Activated T-cell treated with anti-CD3 and anti-CD28 coated beads for 48 hours (primary cell): ENCODE measurements at regions not wholly inside any gene's neighbourhood (a gene's known extent, or its start where the extent isn't known, plus 50 kb on each side); places are given as distances from the start of the nearest gene placed in this dataset.

Source experiments
- DNase-seq: peaks from one replicate; pipeline ENCODE4 v3.0.0-alpha.2; 2020; ENCODE audit warnings: low read depth

DNA sequence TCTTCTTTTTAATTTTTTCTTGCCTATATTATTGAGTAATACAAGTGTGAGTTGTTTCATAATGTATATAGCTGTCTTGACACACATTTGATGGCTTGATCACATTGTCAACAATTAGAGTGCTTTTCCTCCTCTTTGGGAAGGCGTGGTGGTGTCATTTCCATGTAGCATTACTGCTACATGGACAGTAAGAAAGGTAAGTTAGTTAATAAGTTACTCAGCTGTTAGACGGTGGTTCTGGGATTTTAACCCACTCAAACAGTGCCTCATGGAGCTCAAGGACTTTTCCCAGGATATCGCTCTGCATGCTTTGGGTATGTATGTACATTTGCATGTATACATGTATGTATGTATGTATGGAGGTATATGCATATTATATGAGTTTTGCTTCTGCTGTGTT, 94.6 kb downstream of the HAPSTR1 start:
- DNase-seq, result no peak

DNA sequence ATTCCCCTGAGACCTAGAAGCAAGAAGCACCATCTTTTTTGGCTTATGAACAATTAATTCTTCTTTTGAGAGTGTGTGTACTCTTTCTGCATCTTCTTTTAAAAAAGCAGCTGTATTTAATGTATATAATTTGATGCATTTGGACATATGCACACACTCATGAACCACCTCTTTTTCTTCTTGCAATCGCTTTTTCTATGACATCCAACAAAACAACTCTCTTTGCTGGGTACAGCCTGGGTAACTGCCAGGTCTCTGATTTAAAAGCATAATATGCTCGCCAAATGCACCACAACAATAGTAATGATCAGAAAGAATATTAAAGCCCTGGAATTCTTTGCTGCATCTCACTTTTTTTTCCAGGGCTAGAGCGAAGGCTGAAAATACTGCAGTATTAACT, 97.3 kb downstream of the HAPSTR1 start:
- DNase-seq, result no peak

DNA sequence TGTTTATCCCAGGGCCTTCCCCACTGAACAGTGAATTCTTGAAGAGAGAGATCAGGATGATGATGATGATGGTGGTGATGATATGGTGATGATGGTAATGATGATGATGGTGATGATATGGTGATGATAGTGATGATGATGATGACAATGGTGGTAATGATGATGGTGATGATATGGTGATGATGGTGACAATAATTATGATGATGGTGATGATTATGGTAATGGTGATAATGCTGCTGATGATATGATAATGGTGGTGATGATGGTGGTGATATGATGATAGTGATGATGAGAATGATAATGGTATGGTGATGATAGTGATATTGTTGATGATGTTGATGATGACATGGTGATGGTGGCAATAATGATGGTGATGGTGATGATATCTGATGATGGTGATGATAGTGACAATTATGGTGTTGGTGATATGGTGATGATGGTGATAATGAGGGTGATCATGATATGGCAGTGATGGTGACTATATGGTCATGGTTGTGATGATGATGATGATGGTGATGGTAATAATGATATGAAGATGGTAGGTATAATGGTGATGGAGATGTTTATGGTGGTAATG, 99.9 kb downstream of the HAPSTR1 start:
- DNase-seq, result no peak

DNA sequence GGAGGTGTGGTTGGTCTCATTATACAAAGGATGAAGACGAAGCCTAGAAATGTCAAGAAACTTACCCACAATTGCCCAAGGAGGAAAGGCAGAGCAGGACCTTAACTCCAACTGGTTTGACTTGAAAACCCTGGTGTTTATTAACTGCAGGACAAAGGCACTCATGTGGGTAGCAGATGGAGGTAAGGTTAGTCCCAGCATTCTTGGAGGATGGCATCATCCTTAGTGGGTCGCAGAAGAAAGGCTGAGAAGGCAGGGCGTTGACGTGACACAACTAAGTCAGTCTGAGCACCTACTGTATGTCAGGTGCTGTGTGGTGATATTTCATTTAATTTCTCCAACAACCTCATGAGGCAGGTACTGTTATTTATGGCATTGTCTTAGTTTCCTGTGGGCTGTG, 101.3 kb downstream of the HAPSTR1 start:
- DNase-seq, result no peak

DNA sequence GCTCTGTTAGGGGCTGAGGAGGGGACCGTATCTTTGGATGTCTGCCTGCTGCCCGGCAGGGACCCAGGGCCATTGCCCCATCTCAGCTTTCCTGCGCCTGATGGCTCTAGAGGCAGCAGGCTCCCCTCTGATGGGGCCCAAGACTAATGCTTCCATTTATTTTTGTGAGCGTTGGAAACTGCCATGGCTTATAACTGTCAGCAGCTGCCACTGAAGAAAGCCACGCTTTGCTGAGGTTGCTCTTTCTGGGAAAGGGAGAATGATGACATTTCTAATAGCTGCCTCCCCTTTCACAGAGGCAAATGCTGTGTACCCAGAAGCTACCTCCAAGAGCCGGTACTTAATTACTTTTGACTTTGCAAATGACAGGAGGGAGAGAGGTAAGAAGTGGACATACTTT, 103.8 kb downstream of the HAPSTR1 start:
- DNase-seq, result no peak

DNA sequence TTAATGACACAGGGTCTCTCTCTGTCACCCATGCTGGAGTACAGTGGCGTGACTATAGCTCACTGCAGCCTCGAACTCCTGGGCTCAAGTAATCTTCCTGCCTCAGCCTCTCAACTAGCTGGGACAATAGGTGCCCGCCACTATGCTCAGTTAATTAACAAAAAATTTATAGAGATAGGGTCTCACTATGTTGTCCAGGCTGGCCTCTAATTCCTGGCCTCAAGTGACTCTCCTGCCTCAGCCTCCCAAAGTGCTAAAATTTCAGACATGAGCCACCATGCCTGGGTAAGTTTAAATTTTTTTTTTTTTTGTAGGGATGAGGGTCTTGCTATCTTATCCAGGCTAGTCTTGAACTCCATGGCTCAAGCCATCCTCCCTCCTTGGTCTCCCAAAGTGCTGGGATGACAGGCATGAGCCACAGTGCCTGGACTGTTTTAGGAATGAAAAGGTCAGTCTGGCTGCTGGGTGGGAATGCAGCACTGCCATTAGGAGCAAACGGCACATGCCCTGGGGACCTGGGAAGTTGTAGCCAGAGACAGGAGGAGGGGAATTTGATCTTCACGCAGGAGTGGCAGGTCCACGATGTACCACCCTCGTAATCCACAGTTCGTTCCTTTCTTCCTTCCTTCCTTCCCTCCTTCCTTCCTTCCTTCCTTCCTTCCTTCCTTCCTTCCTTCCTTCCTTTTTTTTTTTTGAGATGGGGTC, 106.7 kb downstream of the HAPSTR1 start:
- DNase-seq, result no peak

DNA sequence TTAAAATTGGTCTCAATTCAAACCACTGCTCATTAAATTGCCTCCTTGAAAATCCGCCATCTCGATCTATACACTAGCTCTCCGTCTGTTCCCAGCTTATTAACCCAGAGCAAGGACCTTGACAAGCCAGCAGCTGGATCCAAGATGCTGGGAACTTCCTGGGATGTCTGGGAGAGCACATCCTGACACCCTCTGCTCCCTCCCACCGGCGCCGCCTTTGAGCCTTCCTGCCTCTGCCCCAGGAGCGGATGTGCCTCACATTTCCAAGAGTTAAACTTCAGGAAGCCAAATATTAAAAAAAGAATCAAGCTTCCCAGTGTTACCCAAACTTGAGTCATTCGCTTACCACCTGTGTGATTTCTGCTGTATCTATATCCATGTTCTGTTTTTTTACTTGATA, 107.9 kb downstream of the HAPSTR1 start:
- no peak for DNase-seq

DNA sequence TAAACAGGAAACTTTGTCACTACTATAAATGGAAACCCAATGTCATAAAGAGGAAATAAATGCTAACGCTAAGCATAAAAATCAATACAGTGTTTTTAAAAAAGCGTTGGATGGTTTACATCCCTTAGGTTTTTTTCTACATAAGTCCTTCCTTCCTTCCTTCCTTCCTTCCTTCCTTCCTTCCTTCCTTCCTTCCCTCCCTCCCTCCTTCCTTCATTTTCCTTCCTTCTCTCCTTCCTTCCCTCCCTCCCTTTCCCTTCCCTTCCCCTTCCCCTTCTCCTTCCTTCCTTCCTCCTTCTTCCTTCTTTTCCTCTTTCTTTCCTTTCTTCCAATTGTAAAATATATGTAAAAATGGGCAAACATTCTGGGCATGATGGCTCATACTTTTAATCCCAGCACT, 108.3 kb downstream of the HAPSTR1 start:
- DNase-seq, result no peak

DNA sequence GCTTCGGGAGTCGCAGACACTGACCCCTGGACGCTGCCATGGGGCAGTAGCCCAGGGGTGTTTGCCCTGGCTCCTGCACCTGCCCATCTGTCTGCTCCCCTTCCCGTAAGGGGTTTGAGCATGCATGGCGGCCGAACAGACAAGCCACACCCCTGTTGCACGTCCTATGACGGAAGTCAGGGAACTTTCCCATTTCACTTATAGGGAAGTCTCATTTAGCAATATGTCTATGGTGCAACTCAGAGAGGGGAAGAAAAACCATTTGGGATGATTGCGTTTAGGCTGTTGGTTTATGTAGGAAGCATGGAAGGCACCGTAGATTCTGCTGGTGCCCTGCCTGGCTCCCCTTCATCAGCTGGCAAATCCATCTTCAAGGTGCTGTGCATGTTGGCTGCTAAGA, 112.5 kb downstream of the HAPSTR1 start:
- no peak for DNase-seq

DNA sequence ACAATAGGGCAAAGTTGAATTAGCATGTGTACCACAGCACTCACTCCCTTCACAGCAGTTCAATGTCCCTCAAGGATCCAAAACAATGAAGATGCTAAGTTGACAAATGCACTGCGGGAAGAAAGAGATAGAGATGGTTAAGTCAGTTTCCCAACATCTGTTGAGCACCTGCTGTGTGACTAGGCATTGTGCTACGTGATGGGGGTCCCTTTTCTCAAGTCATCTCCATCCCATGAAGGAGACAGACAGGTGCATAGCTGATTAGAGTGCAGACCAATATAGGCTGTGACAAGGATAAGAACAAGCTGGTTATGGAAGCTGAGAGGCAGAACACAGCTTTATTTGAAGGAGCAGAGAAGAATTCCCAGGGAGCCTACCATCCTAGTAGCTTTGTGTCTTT, 114.2 kb downstream of the HAPSTR1 start:
- DNase-seq, result no peak

DNA sequence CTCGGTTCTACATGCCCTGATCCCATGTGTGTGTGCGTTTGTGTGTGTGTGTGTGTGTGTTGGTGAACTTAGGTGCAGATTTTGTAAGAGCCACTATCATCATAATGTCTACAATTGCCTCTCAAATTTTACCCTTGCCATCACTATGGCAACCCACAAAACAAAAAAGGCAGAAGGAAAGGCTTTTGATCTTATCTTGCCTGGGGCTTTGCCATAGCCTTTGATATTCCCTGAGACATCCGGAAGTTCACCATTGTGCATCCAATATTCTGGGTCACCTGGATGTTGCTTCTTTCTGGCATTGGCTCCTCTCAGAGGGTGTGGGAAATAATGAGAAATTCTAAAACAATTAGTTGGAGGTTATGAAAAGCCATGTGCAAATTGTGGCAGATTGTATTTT, 114.7 kb downstream of the HAPSTR1 start:
- no peak for DNase-seq

DNA sequence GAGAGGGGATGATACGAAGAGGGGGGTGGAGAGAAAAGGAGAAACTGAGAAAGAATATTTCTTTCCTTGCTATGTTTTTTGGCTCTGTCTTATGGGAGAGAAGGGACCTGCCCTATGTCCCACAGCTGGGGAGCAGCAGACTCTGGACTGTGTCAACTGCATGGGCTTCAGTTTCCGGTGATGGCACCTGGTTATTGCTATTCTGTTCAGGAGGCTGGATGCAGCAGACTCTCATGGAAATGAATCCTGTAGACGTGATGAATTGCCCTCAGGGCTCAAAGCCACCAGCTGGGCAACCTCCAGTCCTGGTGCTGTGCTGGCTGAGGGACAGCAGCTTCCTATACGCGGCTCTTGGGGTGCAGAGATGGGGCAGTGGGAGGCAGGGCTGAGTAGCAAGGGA, 121.2 kb downstream of the HAPSTR1 start:
- DNase-seq, result no peak

DNA sequence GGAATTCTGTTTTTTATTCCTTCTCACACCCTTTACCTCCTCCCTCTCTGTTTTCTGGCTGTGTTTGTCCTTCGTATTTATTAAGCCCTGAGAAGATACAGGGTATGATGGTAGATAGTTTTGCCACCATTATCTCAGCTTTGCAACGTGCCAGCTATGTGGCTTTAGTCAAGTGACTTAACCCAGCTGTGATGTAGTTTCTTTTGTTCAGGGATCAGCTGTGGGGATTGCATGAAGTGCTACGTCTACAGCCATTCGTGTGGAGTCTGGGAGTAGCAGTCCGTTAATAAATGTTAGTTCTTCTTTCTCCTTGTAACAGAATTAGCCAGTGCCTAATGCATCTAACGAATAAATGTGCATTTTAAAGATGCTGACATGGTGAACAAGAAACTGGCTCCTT, 128.4 kb downstream of the HAPSTR1 start:
- DNase-seq, result no peak

DNA sequence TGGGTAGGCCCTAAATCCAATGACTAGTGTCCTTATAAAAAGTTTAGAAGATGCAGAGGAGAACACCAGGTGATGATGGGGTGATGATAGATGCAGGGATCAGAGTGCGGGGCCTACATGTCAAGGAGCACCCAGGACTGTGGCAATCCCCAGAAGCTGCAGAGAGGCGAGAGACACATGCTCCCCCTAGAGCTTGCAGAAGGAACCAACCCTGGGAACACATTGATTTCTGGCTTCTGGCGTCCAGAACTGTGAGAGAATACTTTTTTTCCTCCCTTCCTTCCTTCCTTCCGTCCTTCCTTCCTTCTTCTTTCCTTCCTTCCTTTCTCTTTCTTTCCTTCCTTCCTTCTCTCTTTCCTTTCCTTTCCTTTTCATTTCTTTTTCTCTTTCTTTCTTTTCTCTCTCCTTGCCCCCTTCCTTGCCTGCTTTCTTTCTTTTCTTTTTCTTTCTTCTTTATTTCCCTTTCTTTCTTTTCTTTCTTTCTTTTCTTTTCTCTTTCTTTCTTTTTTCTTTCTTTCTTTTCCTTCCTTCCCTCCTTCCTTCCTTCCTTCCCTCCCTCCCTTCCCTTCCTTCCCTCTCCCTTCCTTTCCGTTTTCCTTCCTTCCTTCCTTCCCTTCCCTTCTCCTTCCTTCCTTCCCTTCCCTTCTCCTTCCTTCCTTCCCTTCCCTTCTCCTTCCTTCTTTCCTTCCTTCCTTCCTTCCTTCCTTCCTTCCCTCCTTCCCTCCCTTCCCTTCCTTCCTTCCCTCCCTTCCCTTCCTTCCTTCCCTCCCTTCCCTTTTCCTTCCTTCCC, 134.3 kb downstream of the HAPSTR1 start:
- DNase-seq, result no peak

DNA sequence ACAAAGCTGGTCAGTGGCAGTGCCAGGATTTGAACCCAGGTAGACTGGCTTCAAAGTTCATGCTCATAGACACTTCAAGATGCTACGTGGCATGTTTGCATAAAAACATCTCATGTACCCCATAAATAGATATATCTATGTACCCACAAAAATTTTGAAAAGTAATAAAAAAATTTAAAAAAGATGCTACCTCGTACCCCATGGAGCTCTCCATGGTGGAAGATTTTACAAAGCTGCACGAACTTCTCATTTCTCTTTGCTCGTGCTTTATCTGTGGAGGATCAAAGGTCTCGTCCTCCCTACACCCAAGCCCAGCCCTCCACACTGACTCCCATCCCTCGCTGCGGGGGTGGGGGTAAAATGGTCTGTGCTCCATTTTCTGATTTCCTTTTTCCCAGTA, 135.5 kb downstream of the HAPSTR1 start:
- DNase-seq, result no peak

DNA sequence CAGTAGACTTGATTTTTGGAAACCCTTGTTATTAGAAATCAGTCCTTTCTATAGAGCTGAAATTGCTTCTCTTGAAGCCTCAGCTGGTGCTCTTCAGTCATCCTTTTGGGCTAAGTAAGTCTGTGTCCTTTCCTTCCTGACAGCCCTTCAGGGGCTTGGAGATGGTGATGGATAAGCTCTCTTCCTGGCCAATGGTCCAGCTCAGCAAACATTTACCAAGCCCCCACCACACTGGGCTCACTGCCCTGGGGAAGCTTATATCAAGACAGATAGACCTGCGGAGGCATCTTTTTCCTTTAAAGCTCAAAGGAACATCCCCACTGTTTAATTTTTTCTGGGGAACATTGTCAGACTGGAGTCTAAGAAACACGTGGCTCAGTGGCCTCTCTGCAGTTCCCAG, 139.6 kb downstream of the HAPSTR1 start:
- DNase-seq, result no peak

DNA sequence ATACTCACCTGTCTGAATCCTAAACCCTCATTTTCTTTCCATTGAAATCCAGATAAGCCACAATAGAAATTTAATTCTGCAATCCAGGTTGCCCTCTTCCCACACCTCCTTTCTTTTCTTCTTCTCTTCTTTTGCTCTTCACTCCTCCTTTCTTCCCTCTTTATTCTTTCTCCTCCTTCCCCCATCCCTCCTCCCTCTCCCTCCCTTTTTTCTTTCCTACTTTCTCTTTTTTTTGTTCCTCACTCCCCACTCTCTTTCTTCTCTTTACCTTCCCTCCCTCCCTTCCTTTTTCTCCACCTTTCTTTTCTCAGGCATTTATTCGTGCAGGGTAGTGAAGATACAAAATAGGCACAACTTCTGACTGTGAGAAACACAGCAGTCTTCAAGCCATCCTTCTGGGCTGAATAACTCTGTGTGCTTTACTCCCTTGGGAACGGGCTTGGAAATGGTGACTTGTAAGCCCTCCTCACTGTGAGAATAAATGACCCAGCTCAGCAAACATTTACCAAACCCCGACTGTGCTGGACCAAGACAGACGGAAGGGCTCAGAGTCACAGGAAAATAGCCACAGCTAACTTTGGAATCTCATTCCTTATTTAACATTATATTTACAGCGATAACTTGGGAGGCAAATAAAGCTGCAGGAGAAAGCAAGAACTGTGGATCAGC, 140.8 kb downstream of the HAPSTR1 start:
- DNase-seq, result no peak

DNA sequence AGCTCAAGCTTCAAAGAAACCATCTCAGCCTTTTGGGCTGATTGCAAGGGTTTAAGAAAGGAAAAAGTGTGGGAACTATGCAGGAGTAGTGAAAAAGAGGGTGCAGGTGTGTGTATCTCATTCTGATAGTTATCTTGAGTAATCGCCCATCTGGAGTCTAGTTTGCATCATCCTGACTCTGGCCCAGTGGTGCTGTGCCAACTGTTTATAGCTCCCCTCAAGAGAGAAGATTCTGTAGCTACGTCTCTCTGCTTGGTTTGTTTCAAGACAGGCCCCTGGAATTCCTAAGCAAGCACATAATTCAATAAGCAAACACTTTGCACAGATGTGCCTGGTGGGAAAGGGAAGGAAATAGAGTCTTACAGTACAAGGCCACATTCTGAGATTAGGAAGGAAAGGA, 144.4 kb downstream of the HAPSTR1 start:
- DNase-seq, result no peak

DNA sequence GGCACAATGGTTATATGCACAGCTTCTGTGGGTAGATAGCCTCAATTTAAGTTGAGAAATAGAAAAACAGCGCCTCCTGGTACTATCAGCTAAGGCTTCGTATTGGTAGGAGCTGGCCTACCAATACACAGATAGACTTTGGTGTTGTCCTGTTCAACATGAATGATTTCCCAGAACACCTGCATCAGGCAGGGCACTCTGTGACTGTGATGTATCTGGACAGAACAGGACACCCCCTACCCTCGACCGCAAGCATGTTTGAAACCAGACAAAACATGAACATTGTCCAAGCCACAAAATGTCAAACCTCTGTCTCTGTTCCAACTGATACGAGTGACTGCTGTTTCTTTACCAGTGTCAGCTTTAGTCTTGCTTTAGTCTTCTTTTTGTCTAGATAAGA, 144.9 kb downstream of the HAPSTR1 start:
- DNase-seq, result no peak

DNA sequence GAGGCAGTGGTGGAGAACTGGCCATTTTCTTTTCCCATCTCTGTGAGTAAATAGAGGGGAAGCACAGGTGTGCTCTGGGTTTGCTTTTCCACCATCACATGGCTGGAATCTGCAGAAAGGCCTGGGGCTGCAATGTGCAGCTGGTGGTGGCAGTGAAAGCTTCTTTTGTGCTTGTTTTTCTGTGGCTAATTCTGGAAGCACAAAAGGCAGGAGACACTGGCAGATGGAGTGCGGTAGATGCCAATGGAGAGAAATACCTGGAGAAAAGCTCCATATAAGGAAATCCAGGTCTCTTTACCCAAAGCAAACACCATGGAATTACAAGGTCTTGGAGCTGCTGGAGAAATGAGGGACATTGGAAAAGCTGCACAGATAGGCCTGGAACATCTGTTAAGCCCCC, 146.9 kb downstream of the HAPSTR1 start:
- no peak for DNase-seq

DNA sequence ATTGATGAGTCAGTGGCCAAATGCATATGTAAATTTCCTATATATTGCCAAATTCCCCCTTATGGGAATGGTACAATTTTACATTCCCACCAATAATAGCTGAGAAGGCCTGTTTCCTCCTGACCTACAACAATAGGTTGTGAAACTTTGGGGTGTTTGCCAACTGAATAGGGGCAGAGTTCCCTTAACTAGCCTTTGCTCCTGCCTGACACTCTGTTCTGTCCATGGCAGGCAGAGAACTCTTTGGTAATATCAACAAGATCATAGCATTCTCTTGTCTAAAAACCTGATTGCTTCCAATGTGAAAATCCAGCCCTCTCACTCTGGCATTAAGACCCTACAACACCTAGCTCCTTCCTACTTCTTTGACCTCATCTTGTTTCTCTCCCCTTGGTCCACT, 149.7 kb downstream of the HAPSTR1 start:
- no peak for DNase-seq

DNA sequence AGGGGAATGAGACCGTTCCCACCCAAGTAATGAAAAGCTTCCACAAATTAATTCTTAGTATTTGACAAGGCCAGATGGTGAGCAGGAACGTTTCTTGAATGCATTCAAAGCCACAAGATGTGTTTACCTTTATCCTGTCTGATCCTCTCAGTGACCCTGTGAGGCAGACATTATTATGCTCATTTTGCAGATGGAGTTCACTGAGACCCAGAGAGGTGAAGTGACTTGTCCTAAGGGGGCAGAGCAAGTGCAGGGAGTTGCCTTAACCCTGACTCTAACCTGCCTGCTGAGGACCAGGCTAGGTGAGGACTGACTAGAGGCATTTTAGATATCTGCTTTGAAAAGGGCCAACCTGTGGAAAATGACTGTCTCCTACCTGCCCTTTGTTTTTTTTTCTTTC, 156.7 kb downstream of the HAPSTR1 start:
- DNase-seq, result no peak

DNA sequence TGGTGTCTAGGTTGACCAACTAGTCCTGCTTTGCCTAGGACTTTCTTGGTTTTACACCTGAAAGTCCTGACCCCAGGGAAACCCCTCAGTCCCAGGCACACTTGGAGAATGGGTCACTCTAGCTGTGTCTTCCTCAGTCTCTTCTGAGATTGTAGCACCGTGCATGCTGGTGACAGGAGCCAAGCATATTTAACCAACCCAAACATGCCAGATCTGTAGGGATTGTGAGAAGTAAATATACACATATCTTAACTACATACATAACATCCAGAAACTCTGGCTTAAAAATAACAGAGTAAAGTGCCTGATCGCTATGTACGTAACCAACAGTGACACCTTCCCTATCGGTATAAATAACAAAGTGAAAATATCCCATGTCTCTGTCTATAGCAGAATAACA, 158.1 kb downstream of the HAPSTR1 start:
- DNase-seq, result no peak
